CD4-positive, alpha-beta T cell treated with Interleukin-15 for 1 hour (primary cell): ENCODE measurements at regions not wholly inside any gene's neighbourhood (a gene's known extent, or its start where the extent isn't known, plus 50 kb on each side); places are given as distances from the start of the nearest gene placed in this dataset.
"Not testable (repeated sequence)": the region's sequence is repeated elsewhere in the genome, so short reads cannot be mapped to it uniquely, and the experiment has no call there.

Experiments used
- DNase-seq: peaks from one replicate; pipeline ENCODE4 v3.0.0-alpha.2; 2020

- no peak for DNase-seq
Observed at GRCh38 chr1:198809247-198809646, 170.4 kb downstream of the PTPRC start.

- DNase-seq: no peak
Observed at GRCh38 chr1:198811449-198811848, 172.6 kb downstream of the PTPRC start.

GRCh38 chr1:198823626-198824025 lies 184.8 kb downstream of the PTPRC start:
- DNase-seq: no peak

GRCh38 chr1:198825254-198825653 lies 186.4 kb downstream of the PTPRC start:
- DNase-seq: no peak

GRCh38 chr1:198829356-198829755 lies 190.5 kb downstream of the PTPRC start:
- DNase-seq: no peak

GRCh38 chr1:198829944-198830343 lies 191.1 kb downstream of the PTPRC start:
- no peak for DNase-seq

- no peak for DNase-seq
Observed at GRCh38 chr1:198830412-198830811, 191.6 kb downstream of the PTPRC start.

GRCh38 chr1:198833706-198834503 lies 195.1 kb downstream of the PTPRC start:
- no peak for DNase-seq

GRCh38 chr1:198837278-198838021 lies 198.6 kb downstream of the PTPRC start:
- no peak for DNase-seq

- no peak for DNase-seq
Observed at GRCh38 chr1:198838022-198838342, 199.1 kb downstream of the PTPRC start.

GRCh38 chr1:198841477-198841876 lies 202.6 kb downstream of the PTPRC start:
- no peak for DNase-seq

- DNase-seq: no peak
Observed at GRCh38 chr1:198842686-198843085, 203.8 kb downstream of the PTPRC start.

GRCh38 chr1:198845271-198845670 lies 206.4 kb downstream of the PTPRC start:
- no peak for DNase-seq

GRCh38 chr1:198845851-198846250 lies 207.0 kb downstream of the PTPRC start:
- no peak for DNase-seq

GRCh38 chr1:198846556-198846955 lies 207.7 kb downstream of the PTPRC start:
- DNase-seq: no peak

GRCh38 chr1:198848206-198848605 lies 209.4 kb downstream of the PTPRC start:
- DNase-seq: no peak

- no peak for DNase-seq
Observed at GRCh38 chr1:198848649-198849048, 209.8 kb downstream of the PTPRC start.

- DNase-seq: no peak
Observed at GRCh38 chr1:198849093-198849492, 210.3 kb downstream of the PTPRC start.

GRCh38 chr1:198850196-198850595 lies 211.4 kb downstream of the PTPRC start:
- DNase-seq: no peak

- not testable (repeated sequence) for DNase-seq
Observed at GRCh38 chr1:198850966-198851365, 212.1 kb downstream of the PTPRC start.

GRCh38 chr1:198856601-198857000 lies 217.8 kb downstream of the PTPRC start:
- DNase-seq: no peak

- DNase-seq: no peak
Observed at GRCh38 chr1:198858033-198858432, 219.2 kb downstream of the PTPRC start.

- no peak for DNase-seq
Observed at GRCh38 chr1:198860371-198860770, 221.5 kb downstream of the PTPRC start.

- DNase-seq: no peak
Observed at GRCh38 chr1:198861636-198862035, 222.8 kb downstream of the PTPRC start.

- no peak for DNase-seq
Observed at GRCh38 chr1:198864695-198865094, 225.9 kb downstream of the PTPRC start.
